HG03558 (cell line): ENCODE measurements at regions not wholly inside any gene's neighbourhood (a gene's known extent, or its start where the extent isn't known, plus 50 kb on each side); places are given as distances from the start of the nearest gene placed in this dataset.
"Not testable (repeated sequence)": the region's sequence is repeated elsewhere in the genome, so short reads cannot be mapped to it uniquely, and the experiment has no call there.

Experiments used
- ATAC-seq: cut with Tn5 transposase; IDR thresholded peaks from one replicate; pipeline ENCODE4 v1.9.1; 2021; ENCODE audit warnings: moderate number of reproducible peaks; ENCODE audit not compliant: unreplicated experiment; ENCODE audit errors: extremely low read depth

DNA sequence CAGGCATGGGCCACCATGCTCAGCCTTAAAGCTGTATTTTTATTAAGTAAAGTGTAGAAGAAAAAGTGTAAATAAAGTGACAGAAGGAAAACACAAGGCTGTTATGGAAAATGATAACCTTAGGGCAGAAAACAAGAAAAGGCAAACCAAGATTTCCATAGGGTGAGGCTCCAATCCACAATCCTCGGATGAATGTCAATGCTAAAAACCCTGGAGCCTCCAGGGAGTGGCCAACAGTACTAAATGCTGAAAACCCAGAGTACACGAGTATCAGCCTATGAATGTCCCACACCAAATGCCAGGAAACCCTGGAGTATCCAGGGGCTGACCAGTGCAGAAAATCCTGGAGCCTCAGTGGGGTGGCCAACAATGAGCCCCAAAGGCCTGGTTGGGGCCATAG is 292.6 kb downstream of the RPIA start:
- not testable (repeated sequence) for ATAC-seq

DNA sequence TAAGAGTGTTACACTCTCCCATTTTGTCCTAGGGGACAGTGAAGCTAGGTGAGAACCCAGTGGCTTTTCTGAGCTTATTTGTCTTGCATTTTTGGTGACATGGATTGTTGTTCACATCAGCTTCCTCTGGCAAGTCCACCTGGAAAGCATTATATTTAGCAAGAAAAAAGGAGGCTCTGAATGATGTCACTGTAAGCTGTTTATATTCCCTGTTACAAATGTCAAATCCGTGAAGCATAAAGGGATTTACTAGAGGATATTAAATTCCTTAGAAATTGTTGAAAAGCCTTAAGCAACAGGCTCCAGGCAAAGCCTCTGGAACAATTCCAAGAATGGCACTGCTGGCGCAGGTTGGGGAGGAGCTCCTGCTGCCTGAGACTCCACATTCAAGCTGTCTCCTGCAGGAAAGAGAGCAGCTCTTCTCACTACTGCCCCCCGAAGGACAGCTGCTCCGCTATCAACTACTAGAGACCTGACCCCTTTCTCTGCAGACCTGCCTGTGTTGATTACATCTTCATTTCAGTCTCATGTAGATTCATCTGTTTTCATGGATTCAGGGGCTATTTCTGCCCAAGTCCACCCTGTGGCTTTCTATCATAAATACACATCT is 295.4 kb downstream of the RPIA start:
- not testable (repeated sequence) for ATAC-seq

GRCh38 chr2:88988617-88989016 is 297.1 kb downstream of the RPIA start:
- ATAC-seq = not testable (repeated sequence)

GRCh38 chr2:88992819-88993218 is 301.3 kb downstream of the RPIA start:
- ATAC-seq = not testable (repeated sequence)

GRCh38 chr2:88994856-88995255 is 303.4 kb downstream of the RPIA start:
- not testable (repeated sequence) for ATAC-seq

- not testable (repeated sequence) for ATAC-seq
These were observed 305.1 kb downstream of the RPIA start for GRCh38 chr2:88996588-88996987.

GRCh38 chr2:88999365-88999764 is 307.9 kb downstream of the RPIA start:
- ATAC-seq = no peak

DNA sequence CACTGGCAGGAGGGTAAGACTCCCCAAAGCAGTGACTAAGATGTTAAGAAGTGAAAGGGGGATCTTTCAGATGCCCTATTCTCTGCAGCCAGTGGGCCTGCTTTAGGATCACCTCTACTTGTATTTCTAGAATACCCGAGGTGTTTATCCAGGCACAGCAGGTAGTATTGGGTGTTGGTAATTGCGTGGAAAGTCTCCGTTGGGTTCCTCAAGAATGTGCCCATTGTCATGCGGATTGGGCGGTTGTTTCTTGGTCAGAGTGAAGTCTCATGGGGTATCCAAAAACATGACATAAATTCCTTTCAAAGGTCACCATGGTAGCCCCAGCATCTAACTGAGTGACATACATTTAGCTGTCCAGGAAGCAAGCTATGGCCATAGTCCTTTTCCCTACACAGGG is 308.8 kb downstream of the RPIA start:
- no peak for ATAC-seq

- not testable (repeated sequence) for ATAC-seq
These were observed 312.8 kb downstream of the RPIA start for GRCh38 chr2:89004238-89004637.

- ATAC-seq = not testable (repeated sequence)
These were observed 329.1 kb downstream of the RPIA start for GRCh38 chr2:89020566-89020965.

DNA sequence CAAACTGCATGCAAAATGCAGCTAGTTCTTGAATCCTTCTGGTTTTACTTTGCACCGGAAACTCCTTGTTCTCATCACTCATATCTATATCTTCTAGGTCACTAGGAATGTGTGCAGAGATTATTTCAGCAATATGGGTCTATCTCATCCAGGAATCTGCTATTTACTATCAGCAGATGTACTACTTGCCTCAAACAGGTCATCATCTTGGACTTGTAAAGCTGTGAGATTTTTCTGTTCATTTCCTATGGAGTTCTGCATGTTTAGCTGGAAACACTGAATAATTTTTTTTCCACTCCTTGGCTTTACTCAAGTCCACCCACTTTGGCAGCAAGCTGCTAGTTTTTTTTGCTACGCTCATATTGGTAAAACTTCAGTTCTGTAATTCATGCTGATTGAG is 334.8 kb downstream of the RPIA start:
- not testable (repeated sequence) for ATAC-seq

- not testable (repeated sequence) for ATAC-seq
These were observed 335.6 kb downstream of the RPIA start for GRCh38 chr2:89027115-89027514.

DNA sequence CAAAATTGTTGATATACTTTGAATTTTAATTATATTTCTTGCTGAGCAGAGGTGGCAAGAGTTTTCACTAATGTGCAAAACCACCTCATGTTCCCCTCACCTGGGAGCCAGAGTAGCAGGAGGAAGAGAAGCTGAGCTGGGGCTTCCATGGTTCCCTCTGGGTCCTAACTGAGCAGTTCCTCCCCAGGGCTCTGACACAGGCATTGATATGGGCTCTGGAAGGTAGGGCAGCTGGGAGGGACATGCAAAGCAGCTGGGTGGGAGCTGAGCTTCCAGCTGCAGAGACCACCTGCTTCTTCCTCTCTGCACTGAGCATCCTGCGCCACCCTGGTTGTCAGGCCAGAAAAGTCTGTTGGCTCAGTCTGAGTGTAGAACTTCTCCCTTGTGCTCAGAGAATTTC is 336.1 kb downstream of the RPIA start:
- not testable (repeated sequence) for ATAC-seq

GRCh38 chr2:89029257-89029656 is 337.8 kb downstream of the RPIA start:
- not testable (repeated sequence) for ATAC-seq

DNA sequence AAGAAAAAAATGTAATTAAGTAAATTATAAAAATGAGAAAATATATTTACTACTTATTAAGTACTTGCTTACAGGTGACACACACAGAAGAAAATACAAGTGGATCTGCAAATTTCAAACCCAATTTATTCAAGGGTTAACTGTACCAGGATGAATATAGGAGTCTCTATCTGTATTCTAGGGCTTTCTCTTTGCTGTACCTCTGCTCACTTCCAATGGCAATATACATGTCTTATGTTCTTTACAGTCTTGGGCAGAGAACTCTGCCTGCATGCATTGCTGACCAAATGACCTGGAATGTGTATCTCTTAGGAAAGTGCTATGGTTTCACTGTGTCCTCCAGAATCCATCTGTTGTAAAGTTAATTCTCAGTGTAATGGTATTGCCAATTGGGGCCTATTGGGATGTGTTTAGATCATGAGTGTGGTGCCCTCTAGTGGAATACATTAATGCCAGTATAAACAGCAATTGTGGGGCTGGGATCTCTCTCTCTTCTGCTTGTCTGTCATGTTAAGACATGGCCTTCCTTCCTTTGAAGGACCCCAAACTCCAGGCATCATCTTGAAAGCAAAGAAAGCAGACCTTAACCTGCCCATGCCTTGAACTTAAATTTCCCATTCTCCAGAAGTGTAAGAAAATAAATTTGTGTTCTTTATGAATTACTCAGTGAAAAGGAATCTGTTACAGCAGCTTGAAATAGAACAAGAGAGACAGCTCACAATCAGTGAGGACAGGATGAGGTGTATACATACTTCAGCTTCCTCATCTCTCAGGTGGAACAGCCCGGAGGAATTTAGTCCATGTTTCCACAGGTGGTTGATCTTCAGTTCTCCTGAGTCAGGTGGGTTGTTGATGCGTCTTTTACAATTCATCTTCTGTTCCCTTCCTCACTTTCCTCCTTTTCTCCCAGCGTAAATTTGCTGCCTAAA is 356.9 kb downstream of the RPIA start:
- peak; percentile 78 for ATAC-seq

- ATAC-seq = not testable (repeated sequence)
These were observed 367.1 kb downstream of the RPIA start for GRCh38 chr2:89058616-89059015.

DNA sequence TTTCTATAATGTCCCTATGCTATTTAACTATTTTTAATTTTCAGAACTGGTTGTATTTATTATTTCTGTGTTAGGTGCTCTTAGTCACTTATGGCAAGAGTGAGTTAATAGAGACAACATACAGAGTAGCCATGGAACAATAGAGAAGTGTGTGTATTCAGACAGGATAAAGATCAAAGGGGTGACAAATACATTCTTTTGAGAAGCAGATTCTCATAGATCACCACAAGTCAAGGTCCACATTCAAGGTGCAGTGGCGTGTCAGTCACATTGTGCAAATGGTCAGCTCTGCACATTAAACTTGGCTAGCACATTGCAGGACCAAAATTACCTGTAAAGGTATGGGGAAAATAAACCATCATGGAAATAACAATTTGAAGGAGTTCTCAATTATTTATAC is 369.7 kb downstream of the RPIA start:
- ATAC-seq = not testable (repeated sequence)

- not testable (repeated sequence) for ATAC-seq
These were observed 385.3 kb downstream of the RPIA start for GRCh38 chr2:89076771-89077170.

- not testable (repeated sequence) for ATAC-seq
These were observed 401.4 kb downstream of the RPIA start for GRCh38 chr2:89092911-89093310.

- ATAC-seq = not testable (repeated sequence)
These were observed 403.6 kb downstream of the RPIA start for GRCh38 chr2:89095060-89095459.

- ATAC-seq = not testable (repeated sequence)
These were observed 411.1 kb downstream of the RPIA start for GRCh38 chr2:89102587-89102986.
